ENCODE measurements at regions not wholly inside any gene's neighbourhood (a gene's known extent, or its start where the extent isn't known, plus 50 kb on each side); places are given as distances from the start of the nearest gene placed in this dataset.

- TF ChIP-seq, protein P1, sequence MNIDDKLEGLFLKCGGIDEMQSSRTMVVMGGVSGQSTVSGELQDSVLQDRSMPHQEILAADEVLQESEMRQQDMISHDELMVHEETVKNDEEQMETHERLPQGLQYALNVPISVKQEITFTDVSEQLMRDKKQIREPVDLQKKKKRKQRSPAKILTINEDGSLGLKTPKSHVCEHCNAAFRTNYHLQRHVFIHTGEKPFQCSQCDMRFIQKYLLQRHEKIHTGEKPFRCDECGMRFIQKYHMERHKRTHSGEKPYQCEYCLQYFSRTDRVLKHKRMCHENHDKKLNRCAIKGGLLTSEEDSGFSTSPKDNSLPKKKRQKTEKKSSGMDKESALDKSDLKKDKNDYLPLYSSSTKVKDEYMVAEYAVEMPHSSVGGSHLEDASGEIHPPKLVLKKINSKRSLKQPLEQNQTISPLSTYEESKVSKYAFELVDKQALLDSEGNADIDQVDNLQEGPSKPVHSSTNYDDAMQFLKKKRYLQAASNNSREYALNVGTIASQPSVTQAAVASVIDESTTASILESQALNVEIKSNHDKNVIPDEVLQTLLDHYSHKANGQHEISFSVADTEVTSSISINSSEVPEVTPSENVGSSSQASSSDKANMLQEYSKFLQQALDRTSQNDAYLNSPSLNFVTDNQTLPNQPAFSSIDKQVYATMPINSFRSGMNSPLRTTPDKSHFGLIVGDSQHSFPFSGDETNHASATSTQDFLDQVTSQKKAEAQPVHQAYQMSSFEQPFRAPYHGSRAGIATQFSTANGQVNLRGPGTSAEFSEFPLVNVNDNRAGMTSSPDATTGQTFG (tag by site-specific recombination; IDR thresholded peaks at IDR 0.05; ENCODE audit: borderline replicate concordance), result no peak
- TF ChIP-seq ZNF548 (tag by site-specific recombination; IDR thresholded peaks at IDR 0.05), result no peak
- TF ChIP-seq ZNF658 (tag by site-specific recombination; IDR thresholded peaks at IDR 0.05), result no peak
- no peak for TF ChIP-seq ZNF146 (tag by site-specific recombination; IDR thresholded peaks at IDR 0.05)
- TF ChIP-seq ZNF335 (tag by site-specific recombination; conservative IDR thresholded peaks at IDR 0.05), result no peak
- TF ChIP-seq, protein P2, sequence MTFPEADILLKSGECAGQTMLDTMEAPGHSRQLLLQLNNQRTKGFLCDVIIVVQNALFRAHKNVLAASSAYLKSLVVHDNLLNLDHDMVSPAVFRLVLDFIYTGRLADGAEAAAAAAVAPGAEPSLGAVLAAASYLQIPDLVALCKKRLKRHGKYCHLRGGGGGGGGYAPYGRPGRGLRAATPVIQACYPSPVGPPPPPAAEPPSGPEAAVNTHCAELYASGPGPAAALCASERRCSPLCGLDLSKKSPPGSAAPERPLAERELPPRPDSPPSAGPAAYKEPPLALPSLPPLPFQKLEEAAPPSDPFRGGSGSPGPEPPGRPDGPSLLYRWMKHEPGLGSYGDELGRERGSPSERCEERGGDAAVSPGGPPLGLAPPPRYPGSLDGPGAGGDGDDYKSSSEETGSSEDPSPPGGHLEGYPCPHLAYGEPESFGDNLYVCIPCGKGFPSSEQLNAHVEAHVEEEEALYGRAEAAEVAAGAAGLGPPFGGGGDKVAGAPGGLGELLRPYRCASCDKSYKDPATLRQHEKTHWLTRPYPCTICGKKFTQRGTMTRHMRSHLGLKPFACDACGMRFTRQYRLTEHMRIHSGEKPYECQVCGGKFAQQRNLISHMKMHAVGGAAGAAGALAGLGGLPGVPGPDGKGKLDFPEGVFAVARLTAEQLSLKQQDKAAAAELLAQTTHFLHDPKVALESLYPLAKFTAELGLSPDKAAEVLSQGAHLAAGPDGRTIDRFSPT (tag by site-specific recombination; IDR thresholded peaks at IDR 0.05), result no peak
- TF ChIP-seq ZNF76 (tag by site-specific recombination; IDR thresholded peaks at IDR 0.05; ENCODE audit: borderline replicate concordance, low read depth), result no peak
- TF ChIP-seq, protein P3, sequence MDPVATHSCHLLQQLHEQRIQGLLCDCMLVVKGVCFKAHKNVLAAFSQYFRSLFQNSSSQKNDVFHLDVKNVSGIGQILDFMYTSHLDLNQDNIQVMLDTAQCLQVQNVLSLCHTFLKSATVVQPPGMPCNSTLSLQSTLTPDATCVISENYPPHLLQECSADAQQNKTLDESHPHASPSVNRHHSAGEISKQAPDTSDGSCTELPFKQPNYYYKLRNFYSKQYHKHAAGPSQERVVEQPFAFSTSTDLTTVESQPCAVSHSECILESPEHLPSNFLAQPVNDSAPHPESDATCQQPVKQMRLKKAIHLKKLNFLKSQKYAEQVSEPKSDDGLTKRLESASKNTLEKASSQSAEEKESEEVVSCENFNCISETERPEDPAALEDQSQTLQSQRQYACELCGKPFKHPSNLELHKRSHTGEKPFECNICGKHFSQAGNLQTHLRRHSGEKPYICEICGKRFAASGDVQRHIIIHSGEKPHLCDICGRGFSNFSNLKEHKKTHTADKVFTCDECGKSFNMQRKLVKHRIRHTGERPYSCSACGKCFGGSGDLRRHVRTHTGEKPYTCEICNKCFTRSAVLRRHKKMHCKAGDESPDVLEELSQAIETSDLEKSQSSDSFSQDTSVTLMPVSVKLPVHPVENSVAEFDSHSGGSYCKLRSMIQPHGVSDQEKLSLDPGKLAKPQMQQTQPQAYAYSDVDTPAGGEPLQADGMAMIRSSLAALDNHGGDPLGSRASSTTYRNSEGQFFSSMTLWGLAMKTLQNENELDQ (tag by site-specific recombination; IDR thresholded peaks at IDR 0.05; ENCODE audit: low read depth), result no peak
- TF ChIP-seq ZNF37A (tag by site-specific recombination; IDR thresholded peaks at IDR 0.05), result no peak
- no peak for TF ChIP-seq ZNF624 (tag by site-specific recombination; IDR thresholded peaks at IDR 0.05)
- TF ChIP-seq ZNF639 (tag by site-specific recombination; IDR thresholded peaks at IDR 0.05), result no peak
- TF ChIP-seq, protein P4, sequence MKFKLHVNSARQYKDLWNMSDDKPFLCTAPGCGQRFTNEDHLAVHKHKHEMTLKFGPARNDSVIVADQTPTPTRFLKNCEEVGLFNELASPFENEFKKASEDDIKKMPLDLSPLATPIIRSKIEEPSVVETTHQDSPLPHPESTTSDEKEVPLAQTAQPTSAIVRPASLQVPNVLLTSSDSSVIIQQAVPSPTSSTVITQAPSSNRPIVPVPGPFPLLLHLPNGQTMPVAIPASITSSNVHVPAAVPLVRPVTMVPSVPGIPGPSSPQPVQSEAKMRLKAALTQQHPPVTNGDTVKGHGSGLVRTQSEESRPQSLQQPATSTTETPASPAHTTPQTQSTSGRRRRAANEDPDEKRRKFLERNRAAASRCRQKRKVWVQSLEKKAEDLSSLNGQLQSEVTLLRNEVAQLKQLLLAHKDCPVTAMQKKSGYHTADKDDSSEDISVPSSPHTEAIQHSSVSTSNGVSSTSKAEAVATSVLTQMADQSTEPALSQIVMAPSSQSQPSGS (tag by site-specific recombination; IDR thresholded peaks at IDR 0.05; ENCODE audit: low read depth), result peak; percentile 64
- no peak for TF ChIP-seq ZBTB6 (tag by site-specific recombination; IDR thresholded peaks at IDR 0.05)
- TF ChIP-seq ZBTB48 (tag by site-specific recombination; IDR thresholded peaks at IDR 0.05), result no peak
- TF ChIP-seq, protein P5, sequence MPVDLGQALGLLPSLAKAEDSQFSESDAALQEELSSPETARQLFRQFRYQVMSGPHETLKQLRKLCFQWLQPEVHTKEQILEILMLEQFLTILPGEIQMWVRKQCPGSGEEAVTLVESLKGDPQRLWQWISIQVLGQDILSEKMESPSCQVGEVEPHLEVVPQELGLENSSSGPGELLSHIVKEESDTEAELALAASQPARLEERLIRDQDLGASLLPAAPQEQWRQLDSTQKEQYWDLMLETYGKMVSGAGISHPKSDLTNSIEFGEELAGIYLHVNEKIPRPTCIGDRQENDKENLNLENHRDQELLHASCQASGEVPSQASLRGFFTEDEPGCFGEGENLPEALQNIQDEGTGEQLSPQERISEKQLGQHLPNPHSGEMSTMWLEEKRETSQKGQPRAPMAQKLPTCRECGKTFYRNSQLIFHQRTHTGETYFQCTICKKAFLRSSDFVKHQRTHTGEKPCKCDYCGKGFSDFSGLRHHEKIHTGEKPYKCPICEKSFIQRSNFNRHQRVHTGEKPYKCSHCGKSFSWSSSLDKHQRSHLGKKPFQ (tag by site-specific recombination; IDR thresholded peaks at IDR 0.05), result no peak
- TF ChIP-seq ZNF561 (tag by site-specific recombination; IDR thresholded peaks at IDR 0.05; ENCODE audit: borderline replicate concordance), result no peak
- peak; percentile 56 for TF ChIP-seq ZXDB (tag by site-specific recombination; IDR thresholded peaks at IDR 0.05)
- TF ChIP-seq EGR2 (tag by site-specific recombination; IDR thresholded peaks at IDR 0.05; ENCODE audit: low read depth), result peak; percentile 77
- TF ChIP-seq FEZF1 (tag by site-specific recombination; IDR thresholded peaks at IDR 0.05), result peak; percentile 44
- TF ChIP-seq, protein P6, sequence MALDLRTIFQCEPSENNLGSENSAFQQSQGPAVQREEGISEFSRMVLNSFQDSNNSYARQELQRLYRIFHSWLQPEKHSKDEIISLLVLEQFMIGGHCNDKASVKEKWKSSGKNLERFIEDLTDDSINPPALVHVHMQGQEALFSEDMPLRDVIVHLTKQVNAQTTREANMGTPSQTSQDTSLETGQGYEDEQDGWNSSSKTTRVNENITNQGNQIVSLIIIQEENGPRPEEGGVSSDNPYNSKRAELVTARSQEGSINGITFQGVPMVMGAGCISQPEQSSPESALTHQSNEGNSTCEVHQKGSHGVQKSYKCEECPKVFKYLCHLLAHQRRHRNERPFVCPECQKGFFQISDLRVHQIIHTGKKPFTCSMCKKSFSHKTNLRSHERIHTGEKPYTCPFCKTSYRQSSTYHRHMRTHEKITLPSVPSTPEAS (tag by site-specific recombination; IDR thresholded peaks at IDR 0.05), result no peak
- TF ChIP-seq ZNF660 (tag by site-specific recombination; IDR thresholded peaks at IDR 0.05), result no peak
- TF ChIP-seq ZNF366 (tag by site-specific recombination; conservative IDR thresholded peaks at IDR 0.05), result 0 out of 2 replicates have a peak, but pooled peaks have one; percentile 42
- TF ChIP-seq ZNF560 (tag by site-specific recombination; IDR thresholded peaks at IDR 0.05; ENCODE audit: borderline replicate concordance), result no peak
- no peak for TF ChIP-seq ZNF404 (tag by site-specific recombination; IDR thresholded peaks at IDR 0.05)
- TF ChIP-seq SP7 (tag by site-specific recombination; IDR thresholded peaks at IDR 0.05), result no peak
- no peak for TF ChIP-seq ZNF174 (tag by site-specific recombination; IDR thresholded peaks at IDR 0.05)
Measured at GRCh38 chr13:50574731-50575130, 268.8 kb downstream of the DLEU7 start (continued).

All from HEK293 (cell line).